HG02759 (cell line): ENCODE measurements at regions not wholly inside any gene's neighbourhood (a gene's known extent, or its start where the extent isn't known, plus 50 kb on each side); places are given as distances from the start of the nearest gene placed in this dataset.
"Not testable (repeated sequence)": the region's sequence is repeated elsewhere in the genome, so short reads cannot be mapped to it uniquely, and the experiment has no call there.

ENCODE experiments used
- ATAC-seq: cut with Tn5 transposase; IDR thresholded peaks from one replicate; pipeline ENCODE4 v1.9.1; 2021; ENCODE audit warnings: mild to moderate bottlenecking, moderate library complexity; ENCODE audit not compliant: unreplicated experiment

DNA sequence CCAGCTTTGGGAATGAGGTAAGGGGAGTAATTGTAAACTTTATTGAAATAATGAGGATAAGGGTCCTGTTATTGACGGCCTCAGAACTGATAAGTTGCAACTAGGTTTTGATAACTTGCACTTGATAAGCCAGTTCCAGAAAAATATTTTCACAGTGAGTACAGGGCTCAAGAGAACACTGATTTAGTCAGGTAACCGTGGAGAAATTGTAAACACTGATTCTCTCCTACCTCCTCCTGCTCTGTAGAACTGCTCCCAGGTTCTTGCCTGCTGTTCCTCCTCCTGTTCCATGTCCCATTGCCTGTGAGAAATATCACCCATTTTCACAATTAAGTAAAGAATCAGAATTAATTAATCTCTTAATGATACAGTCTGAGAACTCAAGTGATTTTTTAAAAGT lies 55.0 kb upstream of the CXXC4 start:
- no peak for ATAC-seq

- peak; percentile 50 for ATAC-seq
These were observed 64.8 kb upstream of the CXXC4 start for GRCh38 chr4:104559502-104559901.

DNA sequence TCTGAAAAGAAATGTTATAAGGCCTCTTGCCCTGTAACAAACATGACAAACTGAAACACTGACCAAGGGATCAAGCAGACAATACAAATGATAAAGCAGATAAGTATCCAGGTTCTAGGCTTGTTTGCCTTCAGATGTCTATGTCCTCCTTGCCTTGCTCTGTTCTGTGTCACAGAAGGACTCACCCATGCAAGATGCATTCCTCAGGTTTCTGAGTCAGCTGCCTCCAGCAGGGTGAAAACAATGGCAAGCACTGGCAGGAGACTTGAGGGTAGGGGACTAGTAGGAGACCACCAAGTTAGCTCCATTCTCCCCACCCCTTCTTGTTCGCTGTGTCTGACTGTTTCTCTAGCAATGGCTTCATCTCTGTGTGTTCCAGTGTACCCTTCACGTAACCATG lies 76.6 kb upstream of the CXXC4 start:
- no peak for ATAC-seq

DNA sequence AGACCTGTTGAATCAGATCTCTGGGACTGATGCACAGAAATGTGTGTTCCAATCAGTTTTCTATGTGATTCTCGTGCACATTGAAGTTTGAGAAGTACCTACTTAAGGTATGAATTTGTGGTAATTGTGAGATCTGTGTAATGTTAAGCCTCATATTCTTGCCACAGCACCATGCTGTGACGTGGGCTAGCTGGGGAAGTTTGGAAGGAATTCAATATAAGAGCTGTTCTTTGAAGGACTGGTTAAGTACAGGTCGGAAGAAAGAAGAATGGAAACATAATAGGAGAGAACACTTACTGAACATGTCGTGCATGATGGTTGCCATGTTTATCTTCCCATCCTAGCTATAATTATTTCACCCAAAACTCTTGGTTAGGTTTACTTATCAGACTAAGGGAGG lies 79.7 kb upstream of the CXXC4 start:
- ATAC-seq: no peak

GRCh38 chr4:104575278-104575677 lies 80.6 kb upstream of the CXXC4 start:
- ATAC-seq: no peak

GRCh38 chr4:104577405-104577804 lies 82.7 kb upstream of the CXXC4 start:
- ATAC-seq: no peak

DNA sequence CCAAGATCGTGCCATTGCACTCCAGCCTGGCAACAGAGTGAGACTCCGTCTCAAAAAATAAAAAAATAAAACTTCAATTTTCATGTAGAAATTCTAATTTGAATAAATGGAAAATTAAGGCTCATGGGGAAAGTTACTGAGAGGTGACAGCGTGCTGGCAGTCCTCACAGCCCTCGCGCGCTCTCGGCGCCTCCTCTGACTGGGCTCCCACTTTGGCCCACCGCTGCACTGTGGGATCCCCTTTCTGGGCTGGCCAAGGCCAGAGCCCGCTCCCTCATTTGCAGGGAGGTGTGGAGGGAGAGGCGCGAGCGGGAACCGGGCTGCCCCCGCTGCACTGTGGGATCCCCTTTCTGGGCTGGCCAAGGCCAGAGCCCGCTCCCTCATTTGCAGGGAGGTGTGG lies 86.8 kb upstream of the CXXC4 start:
- ATAC-seq: not testable (repeated sequence)

DNA sequence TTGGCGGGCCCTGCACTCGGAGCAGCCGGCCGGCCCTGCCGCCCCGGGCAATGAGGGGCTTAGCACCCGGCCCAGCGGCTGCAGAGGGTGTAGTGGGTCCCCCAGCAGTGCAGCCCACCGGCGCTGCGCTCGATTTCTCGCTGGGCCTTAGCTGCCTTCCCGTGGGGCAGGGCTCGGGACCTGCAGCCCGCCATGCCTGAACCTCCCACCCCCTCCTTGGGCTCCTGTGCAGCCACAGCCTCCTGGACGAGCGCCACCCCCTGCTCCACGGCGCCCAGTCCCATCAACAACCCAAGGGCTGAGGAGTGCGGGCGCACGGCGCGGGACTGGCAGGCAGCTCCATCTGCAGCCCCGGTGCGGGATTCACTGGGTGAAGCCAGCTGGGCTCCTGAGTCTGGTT lies 87.4 kb upstream of the CXXC4 start:
- ATAC-seq: not testable (repeated sequence)

GRCh38 chr4:104589264-104589868 lies 94.7 kb upstream of the CXXC4 start:
- no peak for ATAC-seq

- ATAC-seq: no peak
These were observed 96.8 kb upstream of the CXXC4 start for GRCh38 chr4:104591510-104591911.

DNA sequence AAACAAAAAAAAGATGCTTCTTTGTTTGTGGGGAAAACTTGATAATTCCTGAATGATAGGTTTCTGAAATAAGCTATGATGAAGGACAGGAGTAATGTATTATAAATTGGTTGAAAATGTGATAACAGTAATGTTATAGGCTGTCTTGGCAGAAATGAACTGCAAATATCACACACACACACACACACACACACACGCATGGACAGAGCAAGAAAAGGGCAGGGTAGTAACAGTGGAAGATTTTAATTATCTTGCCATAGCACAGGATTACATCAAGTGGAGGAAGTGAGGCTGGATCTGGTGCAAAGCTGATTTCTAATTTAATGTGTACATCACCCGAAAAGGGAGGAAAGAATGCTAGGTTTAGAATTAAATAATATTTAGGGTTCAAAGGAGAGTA lies 97.5 kb upstream of the CXXC4 start:
- ATAC-seq: no peak

DNA sequence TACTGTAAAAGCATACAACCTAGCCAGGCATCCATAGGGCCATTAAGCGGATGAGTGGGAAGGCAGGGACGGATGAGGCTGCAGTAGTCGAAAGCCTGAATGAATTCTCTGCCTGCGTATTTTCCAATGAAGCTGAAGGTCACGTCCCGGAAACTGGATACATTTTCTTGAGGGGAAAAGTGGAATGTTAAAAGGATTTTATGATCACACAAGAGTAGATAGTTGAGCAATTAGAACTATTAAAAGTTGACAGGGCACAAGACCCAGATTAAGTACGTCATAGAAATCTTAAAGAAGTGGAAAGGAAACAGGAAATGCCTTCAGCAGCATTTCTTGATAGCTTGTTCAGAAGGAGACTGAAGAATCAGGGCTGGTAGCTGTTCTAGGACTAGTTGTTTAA lies 98.3 kb upstream of the CXXC4 start:
- no peak for ATAC-seq

DNA sequence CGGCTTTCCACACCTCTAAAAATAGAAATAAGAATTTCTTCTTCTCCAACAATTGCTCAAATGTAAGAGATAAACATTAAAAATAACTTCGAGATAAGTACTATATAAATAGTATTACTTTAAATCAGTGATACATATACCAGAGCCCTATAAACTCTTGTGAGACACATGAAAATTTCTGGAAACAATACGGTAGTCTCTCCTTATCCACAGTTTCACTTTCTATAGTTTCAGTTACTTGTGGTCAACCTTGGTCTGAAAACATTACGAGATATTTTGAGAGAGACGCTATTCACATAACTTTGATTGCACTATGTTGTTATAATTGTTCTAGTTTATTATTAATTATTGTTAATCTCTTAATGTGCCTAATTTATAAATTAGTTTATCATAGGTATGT lies 101.5 kb upstream of the CXXC4 start:
- no peak for ATAC-seq

- no peak for ATAC-seq
These were observed 120.8 kb upstream of the CXXC4 start for GRCh38 chr4:104615496-104615895.

- no peak for ATAC-seq
These were observed 121.2 kb upstream of the CXXC4 start for GRCh38 chr4:104615926-104616325.

DNA sequence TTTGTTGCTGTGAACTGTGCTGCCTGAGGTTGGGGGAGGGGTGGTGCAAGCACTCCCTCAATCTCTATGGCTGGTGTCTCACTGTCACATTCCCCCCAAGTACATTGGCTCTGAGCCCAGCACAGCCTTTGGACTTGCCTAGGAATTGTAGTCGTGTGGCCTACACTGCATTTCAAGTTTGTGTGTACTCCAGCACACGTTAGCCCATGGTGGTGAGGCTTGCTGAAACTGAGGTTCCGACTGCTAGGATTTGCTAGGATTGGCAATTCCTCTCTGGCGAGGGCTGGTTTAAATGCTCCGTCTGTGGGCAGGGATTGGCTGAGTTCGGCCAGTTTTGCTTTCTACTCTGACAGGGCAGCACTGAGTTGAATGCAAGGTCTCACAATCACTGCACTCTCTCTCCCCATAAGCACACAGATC lies 121.7 kb upstream of the CXXC4 start:
- no peak for ATAC-seq

DNA sequence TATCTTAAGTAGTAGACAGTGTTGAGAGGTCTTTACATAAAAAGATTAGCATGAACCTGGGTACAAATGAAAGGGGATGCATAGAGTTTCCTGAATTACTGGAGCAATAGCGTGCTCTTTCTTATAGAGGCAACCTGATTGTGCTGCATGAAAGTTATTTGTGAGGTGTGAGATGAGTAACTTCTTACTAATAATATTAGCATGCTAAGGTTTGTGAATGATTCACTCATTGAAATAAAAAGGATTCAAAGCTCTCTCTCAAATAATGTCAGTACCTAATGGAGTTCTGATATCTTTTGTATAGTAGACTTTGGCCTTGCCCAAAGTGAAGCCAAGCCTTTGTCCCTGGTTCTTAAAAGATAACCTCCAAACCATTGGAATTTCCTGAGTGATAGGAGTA lies 131.0 kb upstream of the CXXC4 start:
- ATAC-seq: no peak

- no peak for ATAC-seq
These were observed 134.9 kb upstream of the CXXC4 start for GRCh38 chr4:104629601-104630000.

DNA sequence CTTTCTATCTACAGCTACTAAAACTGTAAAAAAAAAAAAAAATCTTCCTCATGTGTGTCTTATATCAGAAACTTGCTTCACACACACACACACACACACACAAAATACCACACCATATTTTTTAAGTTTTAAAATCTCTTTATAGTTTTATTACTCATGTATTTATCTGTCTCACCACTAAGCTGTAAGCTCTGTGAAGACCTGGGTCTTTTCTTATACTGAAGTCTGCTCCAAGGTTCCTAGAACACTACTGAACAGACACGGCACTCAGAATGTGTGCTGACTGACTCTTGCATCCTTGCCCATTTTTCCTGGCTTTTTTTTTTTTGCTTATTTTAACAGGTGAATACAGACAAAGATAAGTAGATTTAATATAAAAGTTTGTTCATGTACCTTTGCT lies 135.6 kb upstream of the CXXC4 start:
- no peak for ATAC-seq

DNA sequence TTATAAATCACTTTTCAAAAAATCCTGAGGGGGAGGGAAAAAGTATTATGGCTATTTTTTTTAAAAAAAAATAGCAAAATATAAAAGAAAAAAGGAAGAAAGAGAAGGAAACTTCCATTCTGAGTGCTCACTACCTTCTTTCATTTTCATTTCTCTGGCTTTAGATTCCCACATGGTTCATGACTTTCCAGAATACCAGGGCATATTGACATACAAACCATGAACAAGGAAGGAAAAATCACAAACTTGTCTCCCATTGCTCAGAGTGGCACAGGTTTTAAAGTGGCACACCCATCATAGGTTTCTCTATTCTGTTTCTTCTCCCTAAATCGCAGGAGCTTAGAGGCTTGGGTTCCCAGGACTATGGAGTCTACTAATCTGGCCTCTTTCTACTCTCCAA lies 136.3 kb upstream of the CXXC4 start:
- no peak for ATAC-seq

DNA sequence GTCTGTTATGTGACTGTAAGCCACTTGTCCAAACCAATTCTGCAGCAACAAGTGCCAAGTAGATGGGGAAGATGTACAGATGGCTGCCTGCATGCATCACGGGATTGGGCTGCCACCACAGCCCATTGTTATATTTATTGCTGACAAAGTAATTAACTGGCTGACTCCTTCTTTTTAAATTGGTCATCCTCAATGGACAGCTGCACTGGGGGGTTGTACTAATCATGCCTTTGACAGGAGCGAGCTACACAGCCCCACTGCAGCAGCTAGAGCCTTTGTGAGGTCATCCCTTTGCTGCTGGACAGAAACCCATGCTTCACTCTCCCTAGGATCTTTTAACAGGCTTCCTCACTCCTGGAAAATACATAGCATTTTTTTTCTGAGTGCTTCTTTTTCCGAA lies 146.7 kb upstream of the CXXC4 start:
- ATAC-seq: no peak

GRCh38 chr4:104642521-104642920 lies 147.8 kb upstream of the CXXC4 start:
- ATAC-seq: no peak

- ATAC-seq: no peak
These were observed 149.1 kb upstream of the CXXC4 start for GRCh38 chr4:104643805-104644204.

- no peak for ATAC-seq
These were observed 154.9 kb upstream of the CXXC4 start for GRCh38 chr4:104649631-104650030.
